OCI-LY1 (cell line): ENCODE measurements at regions not wholly inside any gene's neighbourhood (a gene's known extent, or its start where the extent isn't known, plus 50 kb on each side); places are given as distances from the start of the nearest gene placed in this dataset.

Experiments
- H2AFZ ChIP-seq: fragments of 200-600 bp; sonication (generic), shearing (Covaris generic); 2 replicates; pipeline ENCODE4 v1.6.0; 2014; ENCODE audit warnings: antibody characterized with exemption, mild to moderate bottlenecking, low read length
- H3F3A ChIP-seq: fragments of 200-600 bp; sonication (generic), shearing (Covaris generic); 2 replicates; pipeline ENCODE4 v1.6.0; 2014; ENCODE audit warnings: mild to moderate bottlenecking, antibody characterized with exemption, low read length, moderate library complexity; ENCODE audit not compliant: insufficient read depth
- H3K27ac ChIP-seq: fragments of 200-600 bp; sonication (generic); 2 replicates; pipeline ENCODE4 v1.5.1; 2014; ENCODE audit warnings: low read length, mixed run types, mild to moderate bottlenecking, low read depth; ENCODE audit not compliant: poor library complexity, severe bottlenecking
- H3K27me3 ChIP-seq: fragments of 200-600 bp; sonication (generic); 2 replicates; pipeline ENCODE4 v1.6.0; 2014; ENCODE audit warnings: antibody characterized with exemption, mild to moderate bottlenecking, low read length, moderate library complexity; ENCODE audit not compliant: insufficient read depth
- H3K36me3 ChIP-seq: fragments of 200-600 bp; sonication (generic); 2 replicates; pipeline ENCODE4 v1.6.1; 2014; ENCODE audit warnings: mild to moderate bottlenecking, antibody characterized with exemption, low read length, moderate library complexity, mixed read lengths; ENCODE audit not compliant: insufficient read depth
- H3K4me1 ChIP-seq: fragments of 200-600 bp; sonication (generic); 2 replicates; pipeline ENCODE4 v1.5.1; 2014; ENCODE audit warnings: mild to moderate bottlenecking, low read length, moderate library complexity; ENCODE audit not compliant: insufficient read depth, severe bottlenecking
- H3K4me2 ChIP-seq: fragments of 200-600 bp; sonication (generic), shearing (Covaris generic); 2 replicates; pipeline ENCODE4 v1.6.1; 2014; ENCODE audit warnings: low read length
- H3K4me3 ChIP-seq: fragments of 200-600 bp; sonication (generic); 2 replicates; pipeline ENCODE4 v1.5.1; 2014; ENCODE audit warnings: low read length, low read depth, mild to moderate bottlenecking, mixed read lengths; ENCODE audit not compliant: poor library complexity, severe bottlenecking
- H3K79me2 ChIP-seq: fragments of 200-600 bp; shearing (Covaris generic); 2 replicates; pipeline ENCODE4 v1.6.1; 2016; ENCODE audit warnings: mixed run types, low read length, mixed read lengths; ENCODE audit not compliant: insufficient read depth
- H3K9ac ChIP-seq: fragments of 200-600 bp; sonication (generic), shearing (Covaris generic); 2 replicates; pipeline ENCODE4 v1.6.1; 2014; ENCODE audit warnings: mild to moderate bottlenecking, low read length, mixed read lengths
- H3K9me2 ChIP-seq: fragments of 200-600 bp; sonication (generic), shearing (Covaris generic); 2 replicates; pipeline ENCODE4 v1.6.1; 2014; ENCODE audit warnings: low read depth, mild to moderate bottlenecking, low read length, mixed read lengths
- H3K9me3 ChIP-seq: fragments of 200-600 bp; shearing (Covaris generic); 2 replicates; pipeline ENCODE4 v1.6.1; 2014; ENCODE audit warnings: low read length, mixed read lengths
- H4K20me1 ChIP-seq: fragments of 200-600 bp; sonication (generic), shearing (Covaris generic); 2 replicates; pipeline ENCODE4 v1.6.0; 2016; ENCODE audit warnings: mild to moderate bottlenecking, low read length; ENCODE audit not compliant: insufficient read depth
- EZH2 ChIP-seq: fragments of 200-600 bp; sonication (generic), shearing (Covaris generic); IDR thresholded peaks from 2 replicates; pipeline ENCODE4 v1.8.0; 2017; ENCODE audit warnings: borderline replicate concordance, mixed run types, mild to moderate bottlenecking, antibody characterized with exemption, low read length, moderate library complexity, mixed read lengths
- TF ChIP-seq, protein P1 (sequence below): fragments of 200-600 bp; sonication (generic), shearing (Covaris generic); IDR thresholded peaks from 2 replicates; pipeline ENCODE4 v1.5.1; 2017; ENCODE audit warnings: mild to moderate bottlenecking, antibody characterized with exemption, low read length, moderate library complexity, mixed read lengths

DNA sequence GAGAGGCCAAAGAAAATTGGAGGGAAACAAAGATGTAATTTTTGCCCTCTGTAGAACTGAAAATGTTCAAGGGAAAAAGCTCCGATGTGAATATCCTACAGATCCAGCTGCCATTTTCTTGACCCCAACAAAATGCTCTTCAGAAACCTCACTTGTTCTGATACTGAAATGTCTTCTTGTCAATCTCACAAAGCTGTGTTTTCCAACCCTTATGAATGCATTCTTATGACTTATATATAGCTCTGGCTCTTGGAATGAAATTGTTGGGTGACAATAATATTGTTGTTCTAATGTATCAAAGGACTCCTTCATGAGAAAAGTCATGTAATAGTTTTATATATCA, 157.1 kb upstream of the TGFBR2 start:
- Histone ChIP-seq H3K9me2 (no peaks in the 10 kb centered on the region), H3K79me2 (no peaks in the 10 kb centered on the region), H3K4me1 (no peaks in the 10 kb centered on the region), H3K4me2 (no peak overlapping the region), H3K27me3 (no peaks in the 10 kb centered on the region), H4K20me1 (no peaks in the 10 kb centered on the region), H3F3A (no peaks in the 10 kb centered on the region), H3K4me3 (no peak overlapping the region), H3K36me3 (no peaks in the 10 kb centered on the region), H3K27ac (no peak overlapping the region), H2AFZ (no peak overlapping the region), H3K9ac (no peak overlapping the region), H3K9me3 (no peaks in the 10 kb centered on the region)
- TF ChIP-seq, protein P1, sequence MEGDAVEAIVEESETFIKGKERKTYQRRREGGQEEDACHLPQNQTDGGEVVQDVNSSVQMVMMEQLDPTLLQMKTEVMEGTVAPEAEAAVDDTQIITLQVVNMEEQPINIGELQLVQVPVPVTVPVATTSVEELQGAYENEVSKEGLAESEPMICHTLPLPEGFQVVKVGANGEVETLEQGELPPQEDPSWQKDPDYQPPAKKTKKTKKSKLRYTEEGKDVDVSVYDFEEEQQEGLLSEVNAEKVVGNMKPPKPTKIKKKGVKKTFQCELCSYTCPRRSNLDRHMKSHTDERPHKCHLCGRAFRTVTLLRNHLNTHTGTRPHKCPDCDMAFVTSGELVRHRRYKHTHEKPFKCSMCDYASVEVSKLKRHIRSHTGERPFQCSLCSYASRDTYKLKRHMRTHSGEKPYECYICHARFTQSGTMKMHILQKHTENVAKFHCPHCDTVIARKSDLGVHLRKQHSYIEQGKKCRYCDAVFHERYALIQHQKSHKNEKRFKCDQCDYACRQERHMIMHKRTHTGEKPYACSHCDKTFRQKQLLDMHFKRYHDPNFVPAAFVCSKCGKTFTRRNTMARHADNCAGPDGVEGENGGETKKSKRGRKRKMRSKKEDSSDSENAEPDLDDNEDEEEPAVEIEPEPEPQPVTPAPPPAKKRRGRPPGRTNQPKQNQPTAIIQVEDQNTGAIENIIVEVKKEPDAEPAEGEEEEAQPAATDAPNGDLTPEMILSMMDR = no peak
- TF ChIP-seq EZH2 = no peak

DNA sequence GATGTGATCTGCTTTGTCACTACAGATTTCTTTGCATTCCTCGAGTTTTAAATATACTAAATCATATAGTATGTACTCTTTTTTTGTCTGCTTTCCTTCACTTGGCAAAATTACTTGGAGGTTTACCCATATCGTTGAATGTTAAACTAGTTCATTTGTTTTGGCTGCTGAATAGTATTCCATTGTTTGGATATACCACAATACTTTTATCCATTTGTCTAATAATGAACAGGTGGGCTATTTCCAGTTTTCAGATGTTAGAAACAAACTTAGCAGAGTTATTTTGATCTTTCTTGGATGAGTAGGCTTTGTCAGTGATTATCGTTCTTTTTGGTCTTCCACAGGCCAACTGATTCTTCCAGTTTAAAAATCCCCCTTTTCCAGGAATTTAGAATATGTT, 154.0 kb upstream of the TGFBR2 start:
- H3F3A ChIP-seq = no peaks in the 10 kb centered on the region
- H3K27ac ChIP-seq = no peak overlapping the region
- H3K9me2 ChIP-seq = no peaks in the 10 kb centered on the region
- H3K79me2 ChIP-seq = no peaks in the 10 kb centered on the region
- H3K36me3 ChIP-seq = no peaks in the 10 kb centered on the region
- no peak overlapping the region for H3K9ac ChIP-seq
- H3K9me3 ChIP-seq = no peaks in the 10 kb centered on the region
- TF ChIP-seq, protein P1 = no peak
- no peak for TF ChIP-seq EZH2
- no peak overlapping the region for H3K4me2 ChIP-seq
- no peaks in the 10 kb centered on the region for H3K4me1 ChIP-seq
- no peak overlapping the region for H2AFZ ChIP-seq
- H3K4me3 ChIP-seq = no peak overlapping the region
- no peaks in the 10 kb centered on the region for H3K27me3 ChIP-seq
- no peaks in the 10 kb centered on the region for H4K20me1 ChIP-seq

DNA sequence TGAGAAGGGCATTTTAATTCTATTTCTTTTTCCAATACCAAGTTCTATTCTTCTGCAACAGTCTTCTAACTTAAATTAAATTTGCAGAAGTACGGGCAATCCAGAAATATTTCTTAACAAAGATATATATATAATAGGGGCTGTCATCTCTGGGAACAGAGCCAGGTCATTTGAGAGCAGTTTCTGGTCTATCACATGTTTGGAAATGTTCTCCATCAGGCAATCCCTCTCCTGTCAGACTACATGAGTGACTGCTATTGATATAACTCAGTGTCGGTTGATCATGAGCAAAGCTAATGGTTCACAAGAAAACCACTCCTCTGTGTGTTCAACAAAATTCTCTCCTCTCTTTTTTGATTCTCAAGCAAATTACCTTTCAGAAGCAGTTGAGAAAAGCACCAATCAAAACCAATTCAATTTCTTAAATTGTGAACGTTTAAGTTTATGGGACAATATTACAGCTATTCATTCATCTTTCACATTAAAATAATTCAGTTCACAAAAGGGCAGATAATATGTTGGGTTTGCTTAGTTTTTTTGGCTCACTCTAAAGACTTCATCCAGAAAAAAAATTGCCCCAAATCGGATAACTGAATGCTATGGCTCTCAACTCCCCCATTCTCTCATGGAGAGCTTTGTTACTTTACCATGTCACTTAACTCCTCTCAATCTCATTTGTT, 152.9 kb upstream of the TGFBR2 start:
- H3K9me2 ChIP-seq = no peaks in the 10 kb centered on the region
- no peaks in the 10 kb centered on the region for H3K4me1 ChIP-seq
- H3K4me3 ChIP-seq = no peak overlapping the region
- no peak for TF ChIP-seq EZH2
- TF ChIP-seq, protein P1 = no peak
- no peaks in the 10 kb centered on the region for H3K9me3 ChIP-seq
- no peaks in the 10 kb centered on the region for H4K20me1 ChIP-seq
- no peaks in the 10 kb centered on the region for H3K36me3 ChIP-seq
- no peak overlapping the region for H3K4me2 ChIP-seq
- H3K9ac ChIP-seq = no peak overlapping the region
- H2AFZ ChIP-seq = no peak overlapping the region
- no peaks in the 10 kb centered on the region for H3K27me3 ChIP-seq
- no peak overlapping the region for H3K27ac ChIP-seq
- H3K79me2 ChIP-seq = no peaks in the 10 kb centered on the region
- no peaks in the 10 kb centered on the region for H3F3A ChIP-seq
